ENCODE measurements at regions not wholly inside any gene's neighbourhood (a gene's known extent, or its start where the extent isn't known, plus 50 kb on each side); places are given as distances from the start of the nearest gene placed in this dataset.

- DNase-seq, result no peak
- TF ChIP-seq CTCF (IDR thresholded peaks at IDR 0.05; ENCODE audit: borderline replicate concordance, extremely low read depth, low read length, poor library complexity, severe bottlenecking), result no peak
- no peak for TF ChIP-seq EZH2 (IDR thresholded peaks at IDR 0.05; ENCODE audit: borderline replicate concordance, low read depth, low read length, severe bottlenecking)
- no peak overlapping the region for H3K27ac ChIP-seq (ENCODE audit: low read length)
Measured at GRCh38 chr13:53848366-53848961, 819.9 kb downstream of the OLFM4 start.

GRCh38 chr13:53854321-53854720 lies 825.7 kb downstream of the OLFM4 start:
- no peak for ATAC-seq (ENCODE audit: insufficient read depth, low read depth)
- Histone ChIP-seq H3K4me1 (ENCODE audit: insufficient read depth, low read length) (no peaks in the 10 kb centered on the region), H3K27ac (ENCODE audit: low read length) (no peak overlapping the region), H3K9ac (ENCODE audit: low read depth, low read length) (no peak overlapping the region), H4K20me1 (ENCODE audit: insufficient read depth, low read length) (no peaks in the 10 kb centered on the region), H3K4me2 (ENCODE audit: insufficient read depth, low read length) (no peak overlapping the region), H3K9me3 (ENCODE audit: insufficient read depth, low read length, severe bottlenecking) (no peaks in the 10 kb centered on the region), H3K36me3 (ENCODE audit: insufficient read depth, low read length) (no peaks in the 10 kb centered on the region), H2AFZ (ENCODE audit: low read depth, low read length) (no peak overlapping the region), H3K79me2 (ENCODE audit: insufficient read depth, low read length) (no peaks in the 10 kb centered on the region), H3K4me3 (ENCODE audit: low read depth in 1 of 2, low read length in 2 of 2) (no peak overlapping the region), H3K27me3 (ENCODE audit: insufficient read depth, low read length, poor library complexity) (no peaks in the 10 kb centered on the region)
- TF ChIP-seq EZH2 (IDR thresholded peaks at IDR 0.05; ENCODE audit: borderline replicate concordance, low read depth, low read length, severe bottlenecking), result no peak
- no peak for TF ChIP-seq CTCF (IDR thresholded peaks at IDR 0.05; ENCODE audit: borderline replicate concordance, extremely low read depth, low read length, poor library complexity, severe bottlenecking)
- DNase-seq, result no peak

More at GRCh38 chr13:53848366-53848961, 819.9 kb downstream of the OLFM4 start:
- no peak for ATAC-seq (ENCODE audit: insufficient read depth, low read depth)
- Histone ChIP-seq H4K20me1 (ENCODE audit: insufficient read depth, low read length) (no peaks in the 10 kb centered on the region), H3K79me2 (ENCODE audit: insufficient read depth, low read length) (no peaks in the 10 kb centered on the region), H3K36me3 (ENCODE audit: insufficient read depth, low read length) (no peaks in the 10 kb centered on the region), H3K4me1 (ENCODE audit: insufficient read depth, low read length) (no peaks in the 10 kb centered on the region), H3K4me3 (ENCODE audit: low read depth in 1 of 2, low read length in 2 of 2) (no peak overlapping the region), H2AFZ (ENCODE audit: low read depth, low read length) (no peak overlapping the region), H3K9me3 (ENCODE audit: insufficient read depth, low read length, severe bottlenecking) (no peaks in the 10 kb centered on the region), H3K9ac (ENCODE audit: low read depth, low read length) (no peak overlapping the region), H3K27me3 (ENCODE audit: insufficient read depth, low read length, poor library complexity) (no peaks in the 10 kb centered on the region), H3K4me2 (ENCODE audit: insufficient read depth, low read length) (no peak overlapping the region)

- no peaks in the 10 kb centered on the region for H3K27me3 ChIP-seq (ENCODE audit: insufficient read depth, low read length, poor library complexity)
- H3K9me3 ChIP-seq (ENCODE audit: insufficient read depth, low read length, severe bottlenecking), result no peaks in the 10 kb centered on the region
- no peak overlapping the region for H3K9ac ChIP-seq (ENCODE audit: low read depth, low read length)
- no peak overlapping the region for H3K4me3 ChIP-seq (ENCODE audit: low read depth in 1 of 2, low read length in 2 of 2)
- TF ChIP-seq EZH2 (IDR thresholded peaks at IDR 0.05; ENCODE audit: borderline replicate concordance, low read depth, low read length, severe bottlenecking) (no peak), CTCF (IDR thresholded peaks at IDR 0.05; ENCODE audit: borderline replicate concordance, extremely low read depth, low read length, poor library complexity, severe bottlenecking) (no peak)
- no peaks in the 10 kb centered on the region for H4K20me1 ChIP-seq (ENCODE audit: insufficient read depth, low read length)
- H3K27ac ChIP-seq (ENCODE audit: low read length), result no peak overlapping the region
- DNase-seq (no peak), ATAC-seq (ENCODE audit: insufficient read depth, low read depth) (no peak)
- H3K36me3 ChIP-seq (ENCODE audit: insufficient read depth, low read length), result no peaks in the 10 kb centered on the region
- no peaks in the 10 kb centered on the region for H3K4me1 ChIP-seq (ENCODE audit: insufficient read depth, low read length)
- no peak overlapping the region for H3K4me2 ChIP-seq (ENCODE audit: insufficient read depth, low read length)
- H2AFZ ChIP-seq (ENCODE audit: low read depth, low read length), result no peak overlapping the region
- H3K79me2 ChIP-seq (ENCODE audit: insufficient read depth, low read length), result no peaks in the 10 kb centered on the region
Measured at GRCh38 chr13:53856573-53857195, 828.1 kb downstream of the OLFM4 start.
